ENCODE measurements at regions not wholly inside any gene's neighbourhood (a gene's known extent, or its start where the extent isn't known, plus 50 kb on each side); places are given as distances from the start of the nearest gene placed in this dataset.

GRCh38 chr11:112786886-112787530 lies 174.2 kb upstream of the NCAM1 start:
- TF ChIP-seq CTCF (IDR thresholded peaks at IDR 0.05) (no peak), POLR2A (IDR thresholded peaks at IDR 0.05) (no peak)
